ENCODE measurements at regions not wholly inside any gene's neighbourhood (a gene's known extent, or its start where the extent isn't known, plus 50 kb on each side); places are given as distances from the start of the nearest gene placed in this dataset.
"Not testable (repeated sequence)": the region's sequence is repeated elsewhere in the genome, so short reads cannot be mapped to it uniquely, and the experiment has no call there.

DNA sequence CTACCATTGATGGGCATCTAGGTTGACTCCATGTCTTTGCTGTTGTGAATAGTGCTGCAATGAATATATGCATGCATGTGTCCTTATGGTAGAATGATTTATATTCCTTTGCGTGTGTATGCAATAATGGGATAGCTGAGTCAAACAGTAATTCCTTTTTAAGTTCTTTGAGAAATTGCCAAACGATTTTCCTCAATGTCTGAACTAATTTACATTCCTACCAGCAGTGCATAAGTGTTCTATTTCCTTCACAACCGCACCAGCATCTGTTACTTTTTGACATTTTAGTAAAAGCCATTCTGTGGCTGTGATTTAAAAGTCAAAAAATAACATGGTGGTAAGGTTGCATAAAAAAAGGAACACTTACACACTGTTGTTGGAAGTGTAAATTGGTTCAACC is 103.1 kb upstream of the FAM47B start:
- WGBS (ENCODE audit: insufficient coverage) = no CpG with 5 or more reads among the region's 3 CpGs
- DNase-seq = no peak
- Histone ChIP-seq H3K9me3 (ENCODE audit: control extremely low read depth in 1 of 5, control insufficient read depth in 4 of 5, insufficient read depth in 2 of 5, low read depth in 1 of 5, low read length in 4 of 5) (peaks cover 0 to 2% (median 0%) of the 10 kb centered on the region in 5 experiments), H3K36me3 (ENCODE audit: control insufficient read depth in 4 of 4, insufficient read depth in 4 of 4, low read length in 3 of 4) (no peaks in the 10 kb centered on the region), H3K4me1 (ENCODE audit: control extremely low read depth in 1 of 4, control insufficient read depth in 4 of 4, insufficient read depth in 4 of 4, low read length in 3 of 4) (no peaks in the 10 kb centered on the region), H3K27ac (ENCODE audit: insufficient read depth in 1 of 2, low read depth in 1 of 2, low read length in 2 of 2, poor library complexity in 1 of 2, severe bottlenecking in 2 of 2) (no peak overlapping the region), H3K4me3 (ENCODE audit: control insufficient read depth in 1 of 7, extremely low read depth in 1 of 7, insufficient read depth in 4 of 7, low read depth in 2 of 7, low read length in 6 of 7) (no peak overlapping the region), H3K27me3 (replicated peaks in 2 of 5; ENCODE audit: control insufficient read depth in 4 of 5, insufficient read depth in 5 of 5, low read length in 4 of 5) (no peaks in the 10 kb centered on the region)
- POLR2A ChIA-PET = no interaction called here
- CTCF ChIA-PET = no interaction called here

- H3K27me3 ChIP-seq (replicated peaks in 2 of 5; ENCODE audit: control insufficient read depth in 4 of 5, insufficient read depth in 5 of 5, low read length in 4 of 5); H3K36me3 ChIP-seq (ENCODE audit: control insufficient read depth in 4 of 4, insufficient read depth in 4 of 4, low read length in 3 of 4); POLR2A ChIA-PET; CTCF ChIA-PET; H3K4me1 ChIP-seq (ENCODE audit: control extremely low read depth in 1 of 4, control insufficient read depth in 4 of 4, insufficient read depth in 4 of 4, low read length in 3 of 4); H3K4me3 ChIP-seq (ENCODE audit: control insufficient read depth in 1 of 7, extremely low read depth in 1 of 7, insufficient read depth in 4 of 7, low read depth in 2 of 7, low read length in 6 of 7); DNase-seq; H3K27ac ChIP-seq (ENCODE audit: insufficient read depth in 1 of 2, low read depth in 1 of 2, low read length in 2 of 2, poor library complexity in 1 of 2, severe bottlenecking in 2 of 2); H3K9me3 ChIP-seq (ENCODE audit: control extremely low read depth in 1 of 5, control insufficient read depth in 4 of 5, insufficient read depth in 2 of 5, low read depth in 1 of 5, low read length in 4 of 5): not testable (repeated sequence)
Measured at GRCh38 chrX:34841205-34841604, 101.4 kb upstream of the FAM47B start.

- Histone ChIP-seq H3K36me3 (ENCODE audit: control insufficient read depth in 4 of 4, insufficient read depth in 4 of 4, low read length in 3 of 4) (no peaks in the 10 kb centered on the region), H3K27ac (ENCODE audit: insufficient read depth in 1 of 2, low read depth in 1 of 2, low read length in 2 of 2, poor library complexity in 1 of 2, severe bottlenecking in 2 of 2) (no peak overlapping the region), H3K4me3 (ENCODE audit: control insufficient read depth in 1 of 7, extremely low read depth in 1 of 7, insufficient read depth in 4 of 7, low read depth in 2 of 7, low read length in 6 of 7) (no peak overlapping the region), H3K9me3 (ENCODE audit: control extremely low read depth in 1 of 5, control insufficient read depth in 4 of 5, insufficient read depth in 2 of 5, low read depth in 1 of 5, low read length in 4 of 5) (no peaks in the 10 kb centered on the region), H3K27me3 (replicated peaks in 2 of 5; ENCODE audit: control insufficient read depth in 4 of 5, insufficient read depth in 5 of 5, low read length in 4 of 5) (no peaks in the 10 kb centered on the region), H3K4me1 (ENCODE audit: control extremely low read depth in 1 of 4, control insufficient read depth in 4 of 4, insufficient read depth in 4 of 4, low read length in 3 of 4) (no peaks in the 10 kb centered on the region)
- ChIA-PET POLR2A (no interaction called here), CTCF (no interaction called here)
- DNase-seq = no peak
- 74% methylated on average over 3 of the region's 3 CpGs for WGBS (ENCODE audit: insufficient coverage)
Measured at GRCh38 chrX:34848281-34848680, 94.3 kb upstream of the FAM47B start.

DNA sequence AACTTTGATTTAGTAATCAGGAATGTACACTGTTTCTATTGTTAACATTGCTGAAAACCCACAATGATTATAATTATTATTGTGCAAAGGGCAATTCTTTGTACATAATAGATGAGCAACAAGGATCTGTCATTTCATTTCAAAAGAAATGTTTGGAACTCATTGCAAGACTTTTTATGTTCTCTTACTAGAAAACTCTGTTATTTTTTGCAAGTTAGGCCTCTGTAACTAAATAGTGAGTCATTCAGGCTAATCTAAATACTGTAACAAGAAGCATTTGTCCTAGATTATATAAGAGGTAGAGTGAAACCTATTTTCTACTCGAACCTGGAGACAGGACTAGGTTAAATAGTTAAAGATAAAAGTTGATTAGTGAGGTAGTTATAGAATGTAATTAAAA is 93.2 kb upstream of the FAM47B start:
- ChIA-PET CTCF (no interaction called here), POLR2A (no interaction called here)
- no peak for DNase-seq
- Histone ChIP-seq H3K4me1 (ENCODE audit: control extremely low read depth in 1 of 4, control insufficient read depth in 4 of 4, insufficient read depth in 4 of 4, low read length in 3 of 4) (no peaks in the 10 kb centered on the region), H3K36me3 (ENCODE audit: control insufficient read depth in 4 of 4, insufficient read depth in 4 of 4, low read length in 3 of 4) (no peaks in the 10 kb centered on the region), H3K27ac (ENCODE audit: insufficient read depth in 1 of 2, low read depth in 1 of 2, low read length in 2 of 2, poor library complexity in 1 of 2, severe bottlenecking in 2 of 2) (no peak overlapping the region), H3K27me3 (replicated peaks in 2 of 5; ENCODE audit: control insufficient read depth in 4 of 5, insufficient read depth in 5 of 5, low read length in 4 of 5) (no peaks in the 10 kb centered on the region), H3K9me3 (ENCODE audit: control extremely low read depth in 1 of 5, control insufficient read depth in 4 of 5, insufficient read depth in 2 of 5, low read depth in 1 of 5, low read length in 4 of 5) (no peaks in the 10 kb centered on the region), H3K4me3 (ENCODE audit: control insufficient read depth in 1 of 7, extremely low read depth in 1 of 7, insufficient read depth in 4 of 7, low read depth in 2 of 7, low read length in 6 of 7) (no peak overlapping the region)
- no CpG with 5 or more reads among the region's 1 CpG for WGBS (ENCODE audit: insufficient coverage)

GRCh38 chrX:34859191-34859590 is 83.4 kb upstream of the FAM47B start:
- 67% methylated on average over 1 of the region's 2 CpGs for WGBS (ENCODE audit: insufficient coverage)
- POLR2A ChIA-PET = no interaction called here

DNA sequence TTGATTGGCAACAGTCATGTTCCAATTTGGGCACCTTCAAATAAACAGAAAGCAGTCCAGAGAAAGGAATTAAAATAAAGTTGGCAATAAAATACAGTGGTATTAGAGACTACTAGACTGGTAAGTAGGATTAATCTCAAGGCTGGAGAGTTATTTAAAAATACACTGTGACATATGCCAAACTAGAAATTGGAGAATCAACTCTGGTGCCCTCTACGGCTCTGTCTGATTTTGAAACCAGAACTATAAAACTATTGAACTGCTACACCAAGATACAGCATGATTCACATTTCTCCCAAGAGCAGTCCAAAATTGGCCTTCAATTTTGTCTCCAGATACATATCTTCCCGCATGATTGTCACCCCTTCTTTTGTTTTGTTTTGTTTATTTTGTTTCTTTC is 78.7 kb upstream of the FAM47B start:
- no peak for DNase-seq
- POLR2A ChIA-PET = no interaction called here
- WGBS (ENCODE audit: insufficient coverage) = 100% methylated on average over 1 of the region's 2 CpGs
- Histone ChIP-seq H3K27ac (ENCODE audit: insufficient read depth in 1 of 2, low read depth in 1 of 2, low read length in 2 of 2, poor library complexity in 1 of 2, severe bottlenecking in 2 of 2) (no peak overlapping the region), H3K9me3 (ENCODE audit: control extremely low read depth in 1 of 5, control insufficient read depth in 4 of 5, insufficient read depth in 2 of 5, low read depth in 1 of 5, low read length in 4 of 5) (no peaks in the 10 kb centered on the region), H3K27me3 (replicated peaks in 2 of 5; ENCODE audit: control insufficient read depth in 4 of 5, insufficient read depth in 5 of 5, low read length in 4 of 5) (no peaks in the 10 kb centered on the region), H3K4me3 (ENCODE audit: control insufficient read depth in 1 of 7, extremely low read depth in 1 of 7, insufficient read depth in 4 of 7, low read depth in 2 of 7, low read length in 6 of 7) (no peak overlapping the region), H3K36me3 (ENCODE audit: control insufficient read depth in 4 of 4, insufficient read depth in 4 of 4, low read length in 3 of 4) (no peaks in the 10 kb centered on the region), H3K4me1 (ENCODE audit: control extremely low read depth in 1 of 4, control insufficient read depth in 4 of 4, insufficient read depth in 4 of 4, low read length in 3 of 4) (no peaks in the 10 kb centered on the region)
- CTCF ChIA-PET = no interaction called here

More at GRCh38 chrX:34859191-34859590, 83.4 kb upstream of the FAM47B start:
- DNase-seq = no peak
- Histone ChIP-seq H3K27ac (ENCODE audit: insufficient read depth in 1 of 2, low read depth in 1 of 2, low read length in 2 of 2, poor library complexity in 1 of 2, severe bottlenecking in 2 of 2) (no peak overlapping the region), H3K4me1 (ENCODE audit: control extremely low read depth in 1 of 4, control insufficient read depth in 4 of 4, insufficient read depth in 4 of 4, low read length in 3 of 4) (no peaks in the 10 kb centered on the region), H3K36me3 (ENCODE audit: control insufficient read depth in 4 of 4, insufficient read depth in 4 of 4, low read length in 3 of 4) (no peaks in the 10 kb centered on the region), H3K4me3 (ENCODE audit: control insufficient read depth in 1 of 7, extremely low read depth in 1 of 7, insufficient read depth in 4 of 7, low read depth in 2 of 7, low read length in 6 of 7) (no peak overlapping the region), H3K27me3 (replicated peaks in 2 of 5; ENCODE audit: control insufficient read depth in 4 of 5, insufficient read depth in 5 of 5, low read length in 4 of 5) (no peaks in the 10 kb centered on the region), H3K9me3 (ENCODE audit: control extremely low read depth in 1 of 5, control insufficient read depth in 4 of 5, insufficient read depth in 2 of 5, low read depth in 1 of 5, low read length in 4 of 5) (no peaks in the 10 kb centered on the region)
- CTCF ChIA-PET = no interaction called here

- DNase-seq = no peak
- no peaks in the 10 kb centered on the region for H3K27me3 ChIP-seq (replicated peaks in 2 of 5; ENCODE audit: control insufficient read depth in 4 of 5, insufficient read depth in 5 of 5, low read length in 4 of 5)
- no peaks in the 10 kb centered on the region for H3K9me3 ChIP-seq (ENCODE audit: control extremely low read depth in 1 of 5, control insufficient read depth in 4 of 5, insufficient read depth in 2 of 5, low read depth in 1 of 5, low read length in 4 of 5)
- ChIA-PET POLR2A (no interaction called here), CTCF (no interaction called here)
- no peaks in the 10 kb centered on the region for H3K36me3 ChIP-seq (ENCODE audit: control insufficient read depth in 4 of 4, insufficient read depth in 4 of 4, low read length in 3 of 4)
- H3K4me3 ChIP-seq (ENCODE audit: control insufficient read depth in 1 of 7, extremely low read depth in 1 of 7, insufficient read depth in 4 of 7, low read depth in 2 of 7, low read length in 6 of 7) = no peak overlapping the region
- no peak overlapping the region for H3K27ac ChIP-seq (ENCODE audit: insufficient read depth in 1 of 2, low read depth in 1 of 2, low read length in 2 of 2, poor library complexity in 1 of 2, severe bottlenecking in 2 of 2)
- H3K4me1 ChIP-seq (ENCODE audit: control extremely low read depth in 1 of 4, control insufficient read depth in 4 of 4, insufficient read depth in 4 of 4, low read length in 3 of 4) = no peaks in the 10 kb centered on the region
Measured at GRCh38 chrX:34866646-34867045, 76.0 kb upstream of the FAM47B start.

GRCh38 chrX:34868633-34869032 is 74.0 kb upstream of the FAM47B start:
- no peaks in the 10 kb centered on the region for H3K27me3 ChIP-seq (replicated peaks in 2 of 5; ENCODE audit: control insufficient read depth in 4 of 5, insufficient read depth in 5 of 5, low read length in 4 of 5)
- H3K4me1 ChIP-seq (ENCODE audit: control extremely low read depth in 1 of 4, control insufficient read depth in 4 of 4, insufficient read depth in 4 of 4, low read length in 3 of 4) = no peaks in the 10 kb centered on the region
- no peak for DNase-seq
- H3K9me3 ChIP-seq (ENCODE audit: control extremely low read depth in 1 of 5, control insufficient read depth in 4 of 5, insufficient read depth in 2 of 5, low read depth in 1 of 5, low read length in 4 of 5) = no peaks in the 10 kb centered on the region
- H3K4me3 ChIP-seq (ENCODE audit: control insufficient read depth in 1 of 7, extremely low read depth in 1 of 7, insufficient read depth in 4 of 7, low read depth in 2 of 7, low read length in 6 of 7) = no peak overlapping the region
- CTCF ChIA-PET = no interaction called here
- POLR2A ChIA-PET = no interaction called here
- no CpG with 5 or more reads among the region's 2 CpGs for WGBS (ENCODE audit: insufficient coverage)
- H3K36me3 ChIP-seq (ENCODE audit: control insufficient read depth in 4 of 4, insufficient read depth in 4 of 4, low read length in 3 of 4) = no peaks in the 10 kb centered on the region
- H3K27ac ChIP-seq (ENCODE audit: insufficient read depth in 1 of 2, low read depth in 1 of 2, low read length in 2 of 2, poor library complexity in 1 of 2, severe bottlenecking in 2 of 2) = no peak overlapping the region

All from common myeloid progenitor, CD34-positive (primary cell).